COLO829 (cell line): ENCODE measurements at regions not wholly inside any gene's neighbourhood (a gene's known extent, or its start where the extent isn't known, plus 50 kb on each side); places are given as distances from the start of the nearest gene placed in this dataset.

ENCODE experiments used
- DNase-seq: peaks from one replicate; pipeline ENCODE4 v3.0.0; 2012; ENCODE audit warnings: low spot score

DNA sequence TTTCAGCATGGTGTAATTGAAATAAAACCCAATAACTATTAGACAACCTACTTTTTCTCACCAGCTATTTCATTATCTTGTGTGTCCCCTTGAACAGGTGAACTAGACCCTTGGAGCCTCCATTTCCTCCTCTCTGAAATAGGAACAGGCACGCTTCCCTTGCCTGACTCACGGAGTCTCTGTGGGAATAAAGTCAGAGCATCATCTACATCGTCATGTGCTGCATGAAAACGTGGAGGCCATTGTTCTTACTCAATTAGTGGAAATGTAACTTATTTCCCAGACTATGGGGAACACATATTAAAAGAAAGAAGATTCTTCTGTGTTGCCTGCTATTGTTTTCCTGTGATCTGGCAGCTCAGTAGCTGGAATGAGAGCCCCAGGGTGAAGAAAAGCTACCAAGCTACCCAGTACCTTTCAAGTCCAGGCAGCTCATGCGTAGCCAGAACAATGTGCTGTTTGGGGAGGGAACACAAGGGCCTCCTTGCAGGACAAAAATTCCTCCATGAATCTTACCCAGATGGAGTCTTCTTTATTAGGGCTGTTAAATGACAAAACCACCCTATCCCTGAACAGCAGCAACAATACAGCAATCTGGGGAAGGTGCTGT is 59.8 kb downstream of the SOX11 start:
- DNase-seq = no peak

DNA sequence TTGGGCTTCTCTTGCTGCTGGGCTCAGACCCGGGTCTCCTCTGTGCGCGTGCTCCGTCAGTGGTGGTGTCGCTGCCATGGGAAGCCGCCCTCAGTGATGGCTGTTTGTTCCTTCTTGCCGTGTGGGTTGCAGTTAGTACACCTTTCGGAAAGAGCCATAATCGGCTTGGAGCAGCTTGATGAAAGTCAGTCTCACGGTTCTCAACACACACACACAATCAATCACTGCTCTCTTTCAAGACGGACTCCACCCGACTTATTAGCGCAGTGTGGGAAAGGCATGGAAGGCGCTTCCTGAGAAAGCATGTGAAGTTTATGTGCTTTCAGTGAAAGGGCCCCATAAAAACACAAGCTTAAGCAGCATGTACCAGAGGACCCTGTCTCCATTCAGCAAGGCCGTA is 64.1 kb downstream of the SOX11 start:
- DNase-seq = no peak

DNA sequence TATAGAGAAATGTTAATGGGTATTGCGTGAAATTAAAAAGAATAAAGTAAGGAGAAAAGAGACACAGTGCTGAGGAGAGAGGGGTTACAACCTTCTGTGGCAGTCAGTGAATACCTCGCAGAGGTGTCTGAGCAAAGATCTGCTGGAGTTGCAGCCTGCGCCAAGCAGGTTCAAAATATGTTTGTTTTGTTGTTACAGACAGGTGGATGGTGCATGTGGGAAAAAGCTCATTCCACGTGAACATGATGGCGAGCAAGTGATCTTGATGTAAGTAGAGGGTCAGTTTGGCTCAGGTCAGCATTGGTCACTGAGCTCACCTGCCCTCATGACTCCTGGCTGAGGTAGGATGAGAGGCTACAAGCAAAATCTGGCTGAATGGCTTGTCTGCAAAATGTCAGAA is 66.2 kb downstream of the SOX11 start:
- no peak for DNase-seq

DNA sequence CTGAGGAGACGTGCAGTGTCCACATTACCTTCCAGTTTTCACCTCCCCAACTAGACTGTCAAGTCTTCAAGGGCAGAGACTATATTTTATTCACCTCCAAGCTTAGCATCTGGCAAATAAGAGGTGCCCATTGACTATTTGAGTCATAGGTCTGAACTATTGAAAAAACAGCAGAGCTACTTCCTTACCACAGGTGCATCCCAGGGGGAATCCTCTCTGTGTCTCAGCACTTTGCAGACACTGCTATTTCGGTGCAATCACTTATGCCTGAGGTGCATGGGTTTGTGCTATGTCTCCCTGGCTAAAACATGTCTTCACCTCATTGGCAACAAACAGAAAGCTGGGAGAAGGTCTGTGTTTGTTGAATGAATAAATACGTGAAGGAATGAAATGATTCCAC is 67.8 kb downstream of the SOX11 start:
- DNase-seq = no peak

DNA sequence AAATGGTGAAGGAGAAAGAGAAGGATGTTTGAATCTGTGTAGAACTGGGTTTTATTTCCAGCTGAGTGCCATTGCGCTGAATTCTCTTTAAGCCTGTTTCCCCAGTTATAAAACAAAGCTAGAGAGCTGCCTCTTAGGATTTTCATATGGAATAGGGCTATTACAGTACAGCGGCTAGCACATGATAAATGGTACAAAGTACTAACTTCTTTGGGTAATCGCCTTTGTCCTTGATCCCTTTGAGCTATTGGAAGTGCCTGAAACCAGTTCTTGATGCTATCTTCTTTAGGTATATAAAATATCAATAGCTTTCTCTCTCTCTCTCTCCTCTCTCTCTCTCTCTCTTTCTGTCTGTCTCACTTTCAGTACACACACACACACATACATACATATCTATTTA is 71.3 kb downstream of the SOX11 start:
- DNase-seq = no peak

DNA sequence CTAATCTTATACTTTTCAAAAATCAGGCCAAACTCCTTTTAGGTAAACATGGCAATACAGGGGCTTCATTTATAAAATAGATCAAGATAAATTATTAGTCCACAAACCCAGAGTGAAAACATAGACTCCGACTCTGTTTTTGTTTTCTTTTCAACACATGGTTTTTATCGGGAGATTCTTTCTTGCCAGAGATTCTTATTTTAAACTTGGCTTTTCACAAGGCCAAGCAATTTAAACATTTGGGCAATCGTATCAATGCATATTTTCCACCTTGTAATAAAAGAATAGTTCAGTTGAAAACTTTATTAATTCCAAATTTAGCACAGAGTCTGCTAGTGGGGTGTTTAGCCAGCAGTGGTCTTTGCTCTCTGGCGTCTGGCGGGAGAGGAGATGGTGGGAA is 71.9 kb downstream of the SOX11 start:
- no peak for DNase-seq

DNA sequence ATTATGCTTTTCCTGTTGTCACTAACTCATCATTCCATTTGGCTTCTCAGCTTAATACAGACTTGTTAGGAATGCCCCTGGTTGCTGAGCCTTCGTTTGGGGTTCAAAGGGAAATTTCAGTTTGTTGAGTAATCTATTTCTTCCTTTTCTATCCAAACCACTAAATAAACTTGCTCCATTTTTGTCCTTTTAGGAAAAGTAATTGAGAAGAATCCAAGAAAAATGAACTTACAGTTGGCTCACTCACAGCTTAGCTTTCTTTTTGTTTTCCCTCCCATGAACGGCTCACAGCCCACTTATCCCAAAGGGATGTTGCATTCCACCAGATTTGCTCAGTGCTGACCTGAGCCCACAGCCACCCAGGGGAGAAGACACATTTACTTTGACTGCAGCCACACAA is 73.9 kb downstream of the SOX11 start:
- DNase-seq = no peak

DNA sequence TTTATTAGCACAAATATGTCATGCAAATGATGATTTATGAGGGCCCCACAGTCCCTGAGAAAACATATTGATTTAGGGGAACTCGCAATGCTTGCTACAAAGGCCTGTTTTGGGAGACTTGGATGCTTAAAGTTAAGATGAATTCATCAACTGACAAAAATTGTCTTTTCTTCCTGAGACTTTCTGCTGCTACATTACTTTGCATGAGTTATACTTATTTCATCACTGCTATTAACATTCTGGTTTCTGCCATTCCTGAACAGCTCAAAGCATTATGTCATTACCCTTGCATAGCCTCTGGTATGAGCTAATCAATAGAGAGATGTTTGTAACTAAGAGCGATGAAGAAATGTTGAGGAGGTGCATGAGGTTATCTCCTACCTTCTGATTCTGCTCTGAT is 74.4 kb downstream of the SOX11 start:
- no peak for DNase-seq

DNA sequence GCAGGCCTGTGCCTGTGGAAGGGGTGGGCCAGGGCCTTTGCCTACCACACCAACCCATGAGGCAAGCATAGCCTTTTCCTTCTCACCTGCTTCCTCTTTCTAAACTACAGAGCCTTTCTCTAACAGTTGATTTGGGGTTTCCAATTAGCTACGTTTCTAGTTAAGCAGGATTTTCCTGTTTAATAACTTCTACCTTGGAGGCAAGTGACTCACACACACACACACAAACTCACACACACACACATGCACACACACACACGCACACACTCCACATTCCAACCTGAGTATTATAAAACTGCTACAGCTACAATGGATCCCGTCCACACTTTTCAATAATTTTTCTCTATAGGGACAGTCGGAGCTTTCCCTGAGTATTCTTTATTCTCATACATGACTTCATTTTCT is 84.9 kb downstream of the SOX11 start:
- no peak for DNase-seq

DNA sequence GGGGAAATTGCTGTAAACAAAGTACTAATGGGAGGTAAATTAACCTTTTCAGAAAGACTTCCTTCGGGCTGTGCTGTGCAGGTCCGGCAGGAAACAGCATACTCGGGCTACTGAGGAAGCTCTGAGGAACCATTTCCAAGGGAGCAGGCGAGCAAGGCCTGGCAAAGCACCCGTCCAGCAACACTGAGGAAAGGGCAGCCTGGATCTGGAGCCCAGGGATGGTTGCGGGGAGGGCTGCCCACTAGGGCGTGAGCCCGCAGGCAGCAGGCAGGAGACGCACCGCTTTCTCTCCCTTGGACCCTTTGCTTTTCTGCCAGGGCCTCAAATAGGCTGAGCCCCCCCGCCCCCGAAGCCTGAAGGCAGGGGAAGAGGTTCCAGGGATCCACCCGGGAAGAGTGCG is 89.5 kb downstream of the SOX11 start:
- no peak for DNase-seq

DNA sequence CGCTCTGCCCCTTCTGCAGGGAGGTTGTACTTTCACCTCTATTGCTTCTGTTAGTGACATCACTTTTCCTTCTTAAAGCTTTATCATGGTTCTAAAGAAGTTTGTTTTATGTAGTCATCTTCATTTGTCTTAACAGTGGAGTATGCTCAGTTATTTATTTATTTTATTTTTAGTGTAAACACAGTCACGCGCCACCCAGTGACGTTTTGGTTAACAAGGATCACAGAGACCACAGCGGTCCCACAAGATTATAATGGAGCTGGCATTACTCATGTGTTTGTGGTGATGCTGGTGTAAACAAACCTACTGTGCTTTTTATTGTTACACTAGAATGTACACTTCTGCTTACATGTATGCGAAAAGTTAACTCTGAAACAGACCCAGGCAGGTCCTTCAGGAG is 89.9 kb downstream of the SOX11 start:
- DNase-seq = no peak

DNA sequence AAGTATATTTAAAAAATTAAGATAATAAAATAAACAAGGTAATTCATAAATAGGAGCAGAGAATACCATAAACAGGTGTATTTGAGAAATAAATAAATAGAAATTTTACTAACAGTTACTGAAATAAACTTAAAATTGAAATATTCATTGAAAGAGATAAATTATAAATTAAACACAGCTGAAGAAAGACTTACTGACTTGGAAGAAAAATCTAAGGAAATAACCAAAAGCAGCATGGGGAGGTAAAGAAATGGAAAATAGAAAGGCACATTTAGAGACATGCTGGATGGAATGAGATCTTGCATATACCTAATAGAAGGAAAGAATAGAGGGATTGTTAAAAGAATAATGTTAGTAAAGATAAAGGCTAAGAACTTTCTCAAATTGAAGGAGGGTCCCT is 96.3 kb downstream of the SOX11 start:
- no peak for DNase-seq

DNA sequence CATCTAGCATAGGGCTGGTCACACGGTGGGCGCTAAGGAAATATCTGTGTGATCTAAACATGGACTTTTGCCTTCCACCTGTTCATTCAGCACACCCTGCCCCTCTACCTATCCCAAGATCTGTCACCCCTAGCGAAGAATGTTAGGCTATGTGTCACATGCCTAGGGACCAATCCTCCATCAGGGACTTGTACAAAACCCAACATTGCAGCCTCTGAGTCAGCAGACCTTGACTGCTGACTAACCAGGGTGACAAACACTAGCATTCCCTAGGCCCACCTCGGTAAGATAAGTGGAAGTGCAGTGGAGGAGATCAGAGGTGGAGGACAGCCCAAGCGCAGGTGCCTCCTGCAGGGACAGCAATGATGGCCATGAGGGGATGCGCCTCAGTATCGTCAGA is 99.2 kb downstream of the SOX11 start:
- no peak for DNase-seq

DNA sequence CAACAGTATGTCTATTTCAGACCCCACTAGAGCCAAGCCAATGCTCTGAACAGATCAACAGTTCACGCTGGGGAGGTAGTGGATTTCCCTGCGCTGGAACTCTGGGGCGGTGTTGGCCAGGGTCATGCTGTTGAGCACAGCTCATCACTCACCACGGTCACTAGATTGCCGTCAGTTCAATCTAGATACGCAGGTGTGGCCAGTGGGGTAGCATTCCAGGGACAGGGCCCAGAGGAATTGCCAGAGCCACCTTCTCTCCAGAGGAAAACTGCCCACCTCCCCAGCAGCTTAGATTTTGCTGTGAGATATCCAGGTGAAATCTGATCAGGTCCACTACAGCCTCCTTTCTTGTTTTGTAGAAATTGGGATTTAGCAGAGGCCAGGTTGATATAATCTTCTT is 101.8 kb downstream of the SOX11 start:
- DNase-seq = no peak

DNA sequence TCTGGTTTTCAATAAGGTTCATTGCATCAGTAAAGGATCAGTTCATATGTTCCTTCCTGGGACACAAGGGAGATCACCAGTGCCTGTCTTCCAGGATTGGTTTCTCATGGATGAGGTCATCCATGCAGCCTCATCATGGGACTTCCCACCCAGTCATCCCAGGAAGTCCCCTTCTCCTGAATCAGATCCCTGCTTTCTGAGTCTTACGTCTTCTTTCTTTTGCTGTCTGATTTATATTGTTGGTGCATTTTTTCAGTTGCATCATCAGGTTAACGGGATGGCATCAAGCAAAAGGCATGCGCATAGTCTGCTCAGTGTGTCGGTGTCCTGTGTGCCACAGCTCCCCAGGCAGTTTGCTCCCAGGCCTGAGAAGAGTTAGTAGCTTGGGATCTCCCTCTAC is 105.9 kb downstream of the SOX11 start:
- no peak for DNase-seq

DNA sequence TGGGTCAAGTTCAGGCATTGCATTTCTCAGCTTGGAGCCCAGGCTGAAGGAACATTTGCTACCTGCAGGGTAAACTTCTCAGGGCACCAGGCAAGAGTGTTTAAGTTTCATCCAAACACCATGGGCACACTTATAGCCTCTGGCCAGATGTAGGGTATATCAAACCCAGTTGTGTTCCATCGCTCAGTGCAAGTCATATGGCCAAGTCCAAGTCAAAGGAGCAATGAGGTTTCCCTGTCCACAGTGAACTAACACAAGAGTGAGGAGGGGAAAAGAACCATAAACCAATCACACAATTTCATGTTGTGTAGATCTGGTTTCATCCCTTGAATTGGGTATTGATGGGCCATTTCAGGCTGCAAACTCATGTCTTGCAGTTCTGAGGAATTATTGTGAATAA is 107.2 kb downstream of the SOX11 start:
- no peak for DNase-seq

DNA sequence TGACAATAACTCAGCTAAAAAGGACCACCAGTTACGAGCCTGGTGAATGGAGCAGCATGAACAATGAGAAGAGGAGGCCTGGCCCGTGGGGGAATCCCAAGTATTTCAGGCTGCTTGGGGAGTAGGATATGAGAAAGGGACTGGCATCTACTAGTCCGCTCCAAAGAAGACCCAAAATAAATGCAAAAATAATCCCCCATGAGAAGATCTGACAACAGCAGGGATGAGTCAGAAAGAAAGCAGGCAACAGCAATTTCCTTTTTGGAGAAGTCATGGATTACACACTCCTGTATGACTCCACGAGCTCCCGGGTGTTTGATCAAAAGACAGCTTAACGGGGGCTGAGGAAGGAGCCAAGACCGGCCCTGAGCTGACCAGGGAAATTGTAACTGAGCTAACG is 111.4 kb downstream of the SOX11 start:
- DNase-seq = no peak

DNA sequence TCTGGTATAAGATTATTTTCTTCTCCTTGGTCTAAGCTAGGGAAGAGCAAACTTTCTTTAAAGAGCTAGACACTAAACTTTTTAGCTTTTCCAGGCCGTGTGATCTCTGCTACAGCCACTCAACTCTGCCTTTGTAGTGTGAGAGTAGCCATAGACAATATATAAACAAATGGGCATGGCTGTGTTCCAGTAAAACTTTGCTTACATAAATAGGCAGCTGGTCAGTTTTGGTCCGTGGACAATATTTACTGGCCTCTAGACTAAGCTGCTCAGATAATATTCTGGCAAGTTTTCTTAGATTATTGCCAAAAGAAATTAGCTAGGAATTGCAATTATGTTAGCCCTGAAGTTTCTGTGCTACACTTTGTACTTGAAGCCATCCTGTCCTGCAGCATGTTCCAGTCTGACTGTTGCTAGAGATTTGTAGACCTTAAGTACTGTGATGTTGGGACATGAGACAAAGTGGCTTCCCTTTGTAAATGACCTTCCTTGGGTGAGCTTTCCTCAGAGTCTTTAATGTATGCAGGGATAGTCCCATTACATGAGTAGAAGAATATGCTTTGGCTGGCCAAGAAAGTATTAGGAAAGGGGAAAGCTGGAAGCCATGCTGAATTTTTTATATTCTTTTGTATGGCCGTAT is 126.9 kb downstream of the SOX11 start:
- DNase-seq = no peak

DNA sequence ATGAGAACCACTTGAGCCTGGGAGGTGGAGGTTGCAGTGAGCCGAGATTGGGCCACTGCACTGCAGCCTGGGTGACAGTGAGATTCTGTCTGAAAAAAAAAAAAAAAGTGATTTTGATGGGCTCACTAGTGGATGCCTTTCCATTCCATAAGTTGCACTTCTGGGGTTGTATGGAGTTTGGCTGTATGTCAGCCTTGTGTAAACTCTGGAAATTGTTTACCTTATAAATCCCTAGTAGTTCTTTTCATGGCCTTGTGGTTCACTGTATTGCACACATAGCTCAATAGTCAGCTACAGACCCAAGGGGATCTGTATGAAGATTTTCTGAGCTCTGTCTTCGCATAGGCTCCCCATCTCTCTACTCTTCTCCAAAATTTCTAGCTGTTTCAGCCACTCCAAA is 131.9 kb downstream of the SOX11 start:
- no peak for DNase-seq

DNA sequence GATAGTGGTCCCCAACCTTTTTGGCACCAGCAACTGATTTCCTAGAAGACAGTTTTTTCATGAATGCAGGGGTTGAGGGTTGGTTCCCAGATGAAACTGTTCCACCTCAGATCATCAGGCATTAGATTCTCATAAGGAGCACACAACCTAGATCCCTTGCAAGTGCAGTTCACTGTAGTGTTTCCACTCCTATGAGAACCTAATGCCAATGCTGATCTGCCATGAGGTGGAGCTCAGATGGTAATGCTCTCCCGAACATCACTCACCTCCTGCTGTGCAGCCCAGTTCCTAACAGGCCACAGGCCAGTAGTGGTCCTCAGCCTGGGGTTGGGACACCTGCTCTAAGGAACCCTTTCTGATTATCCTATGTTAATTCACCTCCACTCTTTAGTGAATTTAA is 133.5 kb downstream of the SOX11 start:
- no peak for DNase-seq

DNA sequence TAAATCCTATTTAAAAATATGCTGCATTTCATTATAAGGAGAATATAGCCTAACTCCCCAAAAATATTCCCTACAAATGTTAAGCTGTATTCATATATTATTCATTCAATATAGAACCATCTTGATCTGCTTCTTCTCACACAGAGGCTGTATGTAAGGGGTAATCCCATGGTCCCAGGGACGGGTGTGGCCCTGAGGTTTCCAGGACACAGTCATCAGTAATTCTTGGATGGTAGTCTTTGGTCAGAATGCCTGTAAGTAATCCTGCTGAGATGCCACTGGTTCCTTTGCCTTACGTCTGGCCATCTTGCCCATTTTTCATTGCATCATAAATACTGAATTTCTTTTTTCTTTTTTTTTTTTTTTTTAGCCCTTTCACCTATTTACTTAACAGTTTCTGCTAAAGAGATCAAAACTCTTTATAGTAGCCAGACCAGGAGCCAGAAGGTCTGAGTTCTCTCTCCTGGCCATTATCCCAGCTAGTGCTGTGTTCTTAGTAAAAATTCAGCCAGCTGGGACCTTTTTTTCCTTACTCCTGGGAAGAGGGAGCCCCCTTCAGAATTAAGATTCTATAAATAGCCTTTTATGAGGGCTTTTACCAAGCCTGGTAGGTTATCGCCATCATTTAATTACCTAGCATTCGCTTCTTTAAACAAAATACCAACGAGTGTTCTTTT is 134.9 kb downstream of the SOX11 start:
- DNase-seq = no peak

DNA sequence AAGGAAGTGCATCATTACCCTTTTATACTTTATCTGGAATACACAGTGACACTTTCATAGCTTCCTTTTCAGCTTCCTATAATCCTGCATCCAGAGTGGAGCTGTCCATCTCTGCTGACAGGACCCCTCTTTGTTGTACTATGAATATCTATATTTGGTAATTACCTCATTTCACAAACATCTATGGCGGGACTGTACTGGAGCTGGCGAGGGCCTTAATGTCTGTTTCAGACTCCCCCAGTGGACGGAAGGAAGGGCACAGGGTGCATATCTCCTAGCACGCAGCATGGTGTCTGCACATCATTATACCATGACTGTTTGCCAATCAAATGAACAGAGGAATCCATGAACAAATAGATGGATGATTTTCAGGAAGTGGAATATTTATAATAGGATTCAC is 142.3 kb downstream of the SOX11 start:
- DNase-seq = no peak

DNA sequence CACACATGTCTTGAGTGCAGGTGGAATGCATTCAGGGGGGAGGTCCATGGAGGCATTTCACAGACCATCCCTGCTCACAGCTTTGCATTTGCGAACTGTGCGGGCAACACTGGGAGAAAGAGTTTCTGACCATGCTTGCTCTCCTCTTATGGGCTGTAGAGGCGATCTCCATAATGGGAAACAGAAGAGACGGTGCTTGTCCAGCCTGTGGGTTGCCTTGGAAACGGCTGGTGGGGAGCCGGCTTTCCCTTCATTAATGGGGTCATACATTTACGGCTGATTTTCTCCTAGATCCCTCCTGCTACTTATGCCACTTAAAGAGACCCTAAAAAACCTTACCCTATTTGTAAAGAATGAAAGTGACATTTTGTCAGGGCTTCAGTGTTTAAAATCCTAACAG is 147.4 kb downstream of the SOX11 start:
- DNase-seq = no peak

DNA sequence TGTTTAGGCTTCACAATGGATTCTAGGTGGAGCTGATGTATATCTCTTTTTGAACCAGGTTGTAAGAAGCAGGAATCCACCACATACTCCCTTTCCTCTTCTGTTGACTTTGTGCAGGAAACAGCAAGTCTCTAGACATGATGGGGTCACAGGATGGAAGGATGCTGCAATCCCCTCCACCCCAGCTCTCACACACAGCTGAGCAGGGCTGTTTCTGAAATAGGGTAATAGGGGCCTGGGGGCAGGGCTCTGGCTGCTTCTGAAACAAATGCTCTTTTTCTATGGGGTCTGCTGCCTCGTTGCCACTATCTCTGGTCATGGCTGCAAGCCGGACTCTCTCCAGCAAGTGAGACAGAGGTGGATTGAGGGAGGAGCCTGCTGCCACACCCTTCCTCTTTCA is 148.9 kb downstream of the SOX11 start:
- no peak for DNase-seq
